ENCODE measurements at regions not wholly inside any gene's neighbourhood (a gene's known extent, or its start where the extent isn't known, plus 50 kb on each side); places are given as distances from the start of the nearest gene placed in this dataset.

DNA sequence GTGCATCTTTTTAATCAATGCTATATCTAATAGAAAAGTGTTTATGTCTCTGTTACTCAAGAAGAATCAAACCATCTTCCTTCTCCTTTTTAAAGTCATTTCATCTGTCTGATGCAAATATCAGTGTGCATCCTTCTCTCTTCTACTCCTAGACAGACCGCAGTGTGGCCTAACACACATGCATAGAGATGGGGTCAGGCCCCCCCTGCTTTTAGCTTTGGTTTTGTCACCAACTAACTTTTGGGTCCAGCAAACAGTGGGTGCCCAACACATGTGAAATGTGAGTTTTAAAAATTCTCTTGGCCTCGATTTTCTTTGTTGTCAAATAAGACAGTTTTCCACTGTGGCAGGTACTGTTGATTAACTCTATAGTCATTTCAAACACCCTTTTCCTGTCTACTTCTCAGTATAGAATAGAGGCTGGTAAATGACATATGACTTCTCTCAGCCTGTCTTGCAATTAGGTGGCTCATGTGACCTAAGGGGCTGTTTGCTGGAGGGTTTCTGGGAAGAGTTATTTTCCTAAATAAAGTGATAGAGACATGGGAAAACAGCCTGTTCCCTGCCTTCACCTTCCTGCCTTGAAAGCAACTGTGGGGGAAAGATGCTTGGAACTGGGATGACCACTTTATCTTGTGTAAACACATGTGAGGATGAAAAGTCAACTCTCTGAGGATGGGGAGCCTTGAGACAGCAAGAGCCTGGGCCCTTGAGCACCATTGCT, 65.7 kb upstream of the DARS1 start:
- no peak for TF ChIP-seq TEAD4 (IDR thresholded peaks at IDR 0.05)
- no peak for TF ChIP-seq CEBPB (IDR thresholded peaks at IDR 0.05)
- TF ChIP-seq EGR1 (IDR thresholded peaks at IDR 0.05): no peak
- TF ChIP-seq, protein P1, sequence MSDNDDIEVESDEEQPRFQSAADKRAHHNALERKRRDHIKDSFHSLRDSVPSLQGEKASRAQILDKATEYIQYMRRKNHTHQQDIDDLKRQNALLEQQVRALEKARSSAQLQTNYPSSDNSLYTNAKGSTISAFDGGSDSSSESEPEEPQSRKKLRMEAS (IDR thresholded peaks at IDR 0.05): no peak
- no peak for TF ChIP-seq TCF12 (IDR thresholded peaks at IDR 0.05; ENCODE audit: low read depth)
- no peak for TF ChIP-seq ZBTB7A (IDR thresholded peaks at IDR 0.05; ENCODE audit: low read depth)
- TF ChIP-seq YY1 (IDR thresholded peaks at IDR 0.05; ENCODE audit: low read depth): no peak
- no peak for TF ChIP-seq TAF1 (IDR thresholded peaks at IDR 0.05; ENCODE audit: low read depth)
- TF ChIP-seq RAD21 (IDR thresholded peaks at IDR 0.05; ENCODE audit: low read depth): no peak
- TF ChIP-seq FOXM1 (IDR thresholded peaks at IDR 0.05; ENCODE audit: borderline replicate concordance, low read depth): no peak
- TF ChIP-seq EP300 (IDR thresholded peaks at IDR 0.05; ENCODE audit: borderline replicate concordance): no peak
- TF ChIP-seq, protein P2, sequence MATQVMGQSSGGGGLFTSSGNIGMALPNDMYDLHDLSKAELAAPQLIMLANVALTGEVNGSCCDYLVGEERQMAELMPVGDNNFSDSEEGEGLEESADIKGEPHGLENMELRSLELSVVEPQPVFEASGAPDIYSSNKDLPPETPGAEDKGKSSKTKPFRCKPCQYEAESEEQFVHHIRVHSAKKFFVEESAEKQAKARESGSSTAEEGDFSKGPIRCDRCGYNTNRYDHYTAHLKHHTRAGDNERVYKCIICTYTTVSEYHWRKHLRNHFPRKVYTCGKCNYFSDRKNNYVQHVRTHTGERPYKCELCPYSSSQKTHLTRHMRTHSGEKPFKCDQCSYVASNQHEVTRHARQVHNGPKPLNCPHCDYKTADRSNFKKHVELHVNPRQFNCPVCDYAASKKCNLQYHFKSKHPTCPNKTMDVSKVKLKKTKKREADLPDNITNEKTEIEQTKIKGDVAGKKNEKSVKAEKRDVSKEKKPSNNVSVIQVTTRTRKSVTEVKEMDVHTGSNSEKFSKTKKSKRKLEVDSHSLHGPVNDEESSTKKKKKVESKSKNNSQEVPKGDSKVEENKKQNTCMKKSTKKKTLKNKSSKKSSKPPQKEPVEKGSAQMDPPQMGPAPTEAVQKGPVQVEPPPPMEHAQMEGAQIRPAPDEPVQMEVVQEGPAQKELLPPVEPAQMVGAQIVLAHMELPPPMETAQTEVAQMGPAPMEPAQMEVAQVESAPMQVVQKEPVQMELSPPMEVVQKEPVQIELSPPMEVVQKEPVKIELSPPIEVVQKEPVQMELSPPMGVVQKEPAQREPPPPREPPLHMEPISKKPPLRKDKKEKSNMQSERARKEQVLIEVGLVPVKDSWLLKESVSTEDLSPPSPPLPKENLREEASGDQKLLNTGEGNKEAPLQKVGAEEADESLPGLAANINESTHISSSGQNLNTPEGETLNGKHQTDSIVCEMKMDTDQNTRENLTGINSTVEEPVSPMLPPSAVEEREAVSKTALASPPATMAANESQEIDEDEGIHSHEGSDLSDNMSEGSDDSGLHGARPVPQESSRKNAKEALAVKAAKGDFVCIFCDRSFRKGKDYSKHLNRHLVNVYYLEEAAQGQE (IDR thresholded peaks at IDR 0.05; ENCODE audit: low read depth): no peak
- no peak for TF ChIP-seq NFIC (IDR thresholded peaks at IDR 0.05)
- no peak for TF ChIP-seq CREB1 (IDR thresholded peaks at IDR 0.05; ENCODE audit: low read depth)
- TF ChIP-seq, protein P3, sequence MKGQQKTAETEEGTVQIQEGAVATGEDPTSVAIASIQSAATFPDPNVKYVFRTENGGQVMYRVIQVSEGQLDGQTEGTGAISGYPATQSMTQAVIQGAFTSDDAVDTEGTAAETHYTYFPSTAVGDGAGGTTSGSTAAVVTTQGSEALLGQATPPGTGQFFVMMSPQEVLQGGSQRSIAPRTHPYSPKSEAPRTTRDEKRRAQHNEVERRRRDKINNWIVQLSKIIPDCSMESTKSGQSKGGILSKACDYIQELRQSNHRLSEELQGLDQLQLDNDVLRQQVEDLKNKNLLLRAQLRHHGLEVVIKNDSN (IDR thresholded peaks at IDR 0.05): no peak

DNA sequence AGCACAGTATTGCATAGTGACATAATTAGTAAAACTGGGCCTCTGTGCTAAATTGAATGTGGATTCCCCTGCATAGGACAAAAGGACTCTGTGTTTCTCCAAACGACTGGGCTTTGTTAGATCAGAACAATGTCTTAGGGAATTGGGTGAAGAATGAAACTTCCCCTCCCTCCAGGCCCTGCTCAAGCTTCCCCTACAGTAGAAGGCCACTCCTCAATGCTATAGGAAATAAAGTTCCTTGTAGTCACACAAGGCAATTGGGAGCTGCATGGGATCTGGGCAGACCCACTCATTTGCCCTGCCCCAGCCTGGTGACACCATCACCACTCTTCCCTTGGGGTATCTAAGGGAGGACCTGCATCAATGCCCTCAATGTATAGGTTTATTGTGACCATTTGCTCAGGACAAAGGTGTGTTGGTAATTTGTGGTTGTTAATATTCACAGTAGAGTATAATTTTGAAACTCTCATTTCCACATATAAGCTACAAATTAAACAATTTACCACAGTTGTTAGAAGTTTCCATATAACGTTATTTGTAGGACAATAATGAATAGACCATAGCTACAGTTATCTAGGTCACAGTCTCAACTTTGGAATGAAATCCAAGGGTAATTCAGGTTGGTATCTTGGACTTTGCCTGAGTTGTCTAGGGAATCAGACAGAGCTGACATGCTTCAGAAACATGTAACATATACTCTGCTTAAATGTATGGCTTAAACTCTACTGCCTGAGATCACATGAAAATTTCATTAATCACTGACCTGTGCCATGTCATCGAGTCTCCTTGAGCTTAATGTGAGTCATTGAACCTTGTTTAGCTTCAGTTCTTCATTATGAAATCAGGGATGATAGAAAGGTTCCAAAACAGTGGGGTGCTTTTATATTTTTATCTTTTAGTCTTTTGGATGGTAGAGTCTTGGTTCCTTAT, 64.8 kb upstream of the DARS1 start:
- TF ChIP-seq CREB1 (IDR thresholded peaks at IDR 0.05; ENCODE audit: low read depth) (no peak), EGR1 (IDR thresholded peaks at IDR 0.05) (no peak)
- TF ChIP-seq, protein P1 (IDR thresholded peaks at IDR 0.05): no peak

DNA sequence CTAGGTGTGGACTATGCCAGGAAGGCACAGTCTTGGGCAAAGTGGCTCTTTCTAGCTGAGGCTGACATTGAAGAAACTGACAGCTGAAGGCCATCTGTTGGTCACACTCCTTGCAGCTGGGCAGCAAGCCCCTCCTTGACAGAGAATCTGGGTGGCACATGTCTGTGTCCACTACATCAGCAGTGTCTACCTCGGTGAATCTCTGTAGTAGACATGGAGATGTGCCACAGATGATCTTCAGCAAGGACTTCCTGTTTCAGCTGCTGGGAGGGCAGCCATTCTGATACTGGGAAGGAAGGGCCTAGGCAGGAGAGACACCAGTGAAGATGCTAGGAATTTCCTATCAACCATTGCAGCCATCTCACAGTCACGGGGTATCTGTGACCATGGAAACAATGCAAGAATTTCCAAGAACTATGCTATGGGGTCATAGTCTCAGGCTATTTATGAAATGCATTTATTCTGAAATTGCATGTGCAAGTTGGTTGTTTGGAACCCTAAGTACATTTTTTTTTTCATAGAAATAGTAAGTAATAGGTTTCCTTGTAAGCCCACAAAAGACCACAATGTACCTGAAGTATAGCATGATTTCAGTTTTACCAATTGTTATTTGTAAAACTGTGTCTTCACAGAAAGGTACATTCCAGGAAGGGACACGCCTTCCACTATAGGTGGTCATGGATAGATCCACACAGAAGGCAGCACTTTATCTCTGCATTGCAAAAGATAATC, 63.8 kb upstream of the DARS1 start:
- TF ChIP-seq EGR1 (IDR thresholded peaks at IDR 0.05): no peak
- TF ChIP-seq TCF12 (IDR thresholded peaks at IDR 0.05; ENCODE audit: low read depth): no peak
- TF ChIP-seq CREB1 (IDR thresholded peaks at IDR 0.05; ENCODE audit: low read depth): no peak
- no peak for TF ChIP-seq ZBTB7A (IDR thresholded peaks at IDR 0.05; ENCODE audit: low read depth)
- no peak for TF ChIP-seq TAF1 (IDR thresholded peaks at IDR 0.05; ENCODE audit: low read depth)
- TF ChIP-seq, protein P2 (IDR thresholded peaks at IDR 0.05; ENCODE audit: low read depth): no peak
- TF ChIP-seq, protein P3 (IDR thresholded peaks at IDR 0.05): no peak
- TF ChIP-seq, protein P1 (IDR thresholded peaks at IDR 0.05): no peak
- TF ChIP-seq YY1 (IDR thresholded peaks at IDR 0.05; ENCODE audit: low read depth): no peak
- TF ChIP-seq FOXM1 (IDR thresholded peaks at IDR 0.05; ENCODE audit: borderline replicate concordance, low read depth): no peak
- no peak for TF ChIP-seq TEAD4 (IDR thresholded peaks at IDR 0.05)
- TF ChIP-seq EP300 (IDR thresholded peaks at IDR 0.05; ENCODE audit: borderline replicate concordance): no peak
- no peak for TF ChIP-seq RAD21 (IDR thresholded peaks at IDR 0.05; ENCODE audit: low read depth)
- no peak for TF ChIP-seq CEBPB (IDR thresholded peaks at IDR 0.05)
- no peak for TF ChIP-seq NFIC (IDR thresholded peaks at IDR 0.05)

DNA sequence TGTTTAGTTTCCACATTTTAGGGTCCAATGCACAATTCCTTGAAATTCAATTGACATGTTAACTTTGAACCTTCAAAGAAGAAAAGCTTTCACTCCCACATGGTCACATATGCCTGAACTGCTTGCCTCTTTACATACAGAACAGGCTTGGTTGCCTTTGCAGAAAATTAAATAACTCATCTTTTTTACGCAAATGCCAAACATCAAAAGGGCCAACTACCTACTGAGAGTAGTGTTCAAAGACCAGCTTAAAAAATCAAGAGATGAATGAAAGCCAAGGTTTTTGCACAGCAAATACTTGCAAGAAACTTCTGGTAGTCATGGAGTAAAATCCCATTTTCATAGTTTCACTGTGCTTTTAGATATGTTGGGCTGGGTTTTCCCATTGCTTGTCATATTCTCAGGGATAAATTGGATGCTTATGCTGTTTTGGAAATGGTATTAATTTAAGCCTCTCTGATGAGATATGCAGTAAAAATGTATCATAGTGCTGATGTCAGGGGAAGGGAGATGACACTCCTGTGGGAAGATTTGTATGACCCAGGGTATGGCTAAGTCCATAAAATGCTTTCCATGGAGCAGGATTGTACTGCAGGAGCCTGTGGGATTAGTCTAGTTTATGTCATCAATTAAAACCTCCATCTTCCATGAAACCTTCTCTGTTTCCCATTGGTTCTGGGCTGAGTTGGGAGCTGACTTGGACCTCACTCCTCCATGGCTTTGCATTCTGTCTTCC, 60.6 kb upstream of the DARS1 start:
- TF ChIP-seq TCF12 (IDR thresholded peaks at IDR 0.05; ENCODE audit: low read depth) (no peak), CREB1 (IDR thresholded peaks at IDR 0.05; ENCODE audit: low read depth) (no peak), FOXM1 (IDR thresholded peaks at IDR 0.05; ENCODE audit: borderline replicate concordance, low read depth) (no peak), EGR1 (IDR thresholded peaks at IDR 0.05) (no peak), YY1 (IDR thresholded peaks at IDR 0.05; ENCODE audit: low read depth) (no peak), NFIC (IDR thresholded peaks at IDR 0.05) (no peak), EP300 (IDR thresholded peaks at IDR 0.05; ENCODE audit: borderline replicate concordance) (no peak), ZBTB7A (IDR thresholded peaks at IDR 0.05; ENCODE audit: low read depth) (no peak)
- TF ChIP-seq, protein P3 (IDR thresholded peaks at IDR 0.05): no peak
- TF ChIP-seq, protein P1 (IDR thresholded peaks at IDR 0.05): no peak
- TF ChIP-seq, protein P2 (IDR thresholded peaks at IDR 0.05; ENCODE audit: low read depth): no peak

All from Ishikawa (cell line).